DMS 273 (cell line): ENCODE measurements at regions not wholly inside any gene's neighbourhood (a gene's known extent, or its start where the extent isn't known, plus 50 kb on each side); places are given as distances from the start of the nearest gene placed in this dataset.
A peak's percentile ranks its signal among the peaks of the same experiment; 100 is the strongest.

Source experiments
- DNase-seq: peaks from one replicate; lab custom pipeline; 2025; ENCODE audit not compliant: unreplicated experiment; lab: John Stamatoyannopoulos, UW

DNA sequence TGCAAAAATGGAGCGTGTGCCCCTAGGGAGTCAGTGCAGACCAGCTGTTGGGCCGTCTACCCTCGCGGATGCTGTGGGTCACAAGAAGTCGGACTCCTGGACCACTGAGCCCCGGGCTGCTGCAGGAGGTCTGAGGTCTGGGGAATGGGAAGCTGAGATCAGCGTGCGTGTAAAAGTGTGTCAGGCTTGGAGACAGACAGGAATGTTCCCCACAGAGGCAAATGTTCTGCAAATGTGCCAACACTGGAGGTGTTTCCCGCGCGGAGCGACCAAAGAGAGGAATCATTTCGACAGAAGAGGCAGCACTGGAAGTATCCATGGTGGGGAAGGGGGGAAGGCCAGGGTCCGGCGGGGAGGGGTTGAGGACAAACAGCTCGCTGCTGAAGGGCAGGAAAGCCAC lies 643.8 kb upstream of the MGMT start:
- no peak for DNase-seq

DNA sequence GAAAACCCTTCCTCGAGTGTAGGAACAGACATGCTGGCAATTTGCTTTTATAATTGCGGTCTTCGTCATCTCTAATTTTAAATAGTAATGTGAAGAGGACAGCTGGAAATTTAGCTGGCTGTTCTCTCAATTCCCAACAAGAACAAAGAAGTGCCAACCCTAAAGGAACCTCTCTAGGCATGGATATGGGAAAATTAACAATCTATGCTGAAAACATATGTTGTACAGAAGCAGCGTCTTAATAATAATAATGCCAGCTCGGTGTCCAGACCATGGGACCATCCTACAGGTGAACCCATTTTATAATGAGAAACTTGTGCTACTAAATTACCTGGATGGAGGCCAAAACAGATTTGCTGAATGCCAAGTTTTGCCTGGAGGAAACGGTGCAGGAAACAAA lies 641.4 kb upstream of the MGMT start:
- DNase-seq, result peak; percentile 1

- DNase-seq, result no peak
Observed at GRCh38 chr10:128833671-128834070, 633.4 kb upstream of the MGMT start.

- no peak for DNase-seq
Observed at GRCh38 chr10:128835361-128835760, 631.7 kb upstream of the MGMT start.

- no peak for DNase-seq
Observed at GRCh38 chr10:128837478-128837877, 629.6 kb upstream of the MGMT start.

DNA sequence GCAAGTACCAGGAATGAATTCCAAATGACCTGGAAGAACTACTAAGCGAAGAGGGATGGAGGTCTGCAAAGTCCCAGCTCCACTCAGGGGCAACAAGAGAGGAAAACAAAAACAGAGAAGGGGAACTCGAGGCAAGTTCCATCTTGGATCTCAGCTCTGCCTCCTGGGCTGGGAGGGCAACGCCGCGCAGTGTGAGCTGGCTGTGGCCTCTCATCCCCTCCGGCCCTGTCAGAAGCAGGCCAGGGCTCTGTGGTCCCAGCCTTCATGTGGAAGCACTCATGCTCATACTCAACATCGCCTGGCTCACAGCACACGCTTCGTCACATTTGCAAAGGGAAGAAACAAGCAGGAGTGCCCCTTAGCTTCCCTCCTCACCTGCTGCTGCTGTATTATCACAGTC lies 627.9 kb upstream of the MGMT start:
- DNase-seq, result no peak

DNA sequence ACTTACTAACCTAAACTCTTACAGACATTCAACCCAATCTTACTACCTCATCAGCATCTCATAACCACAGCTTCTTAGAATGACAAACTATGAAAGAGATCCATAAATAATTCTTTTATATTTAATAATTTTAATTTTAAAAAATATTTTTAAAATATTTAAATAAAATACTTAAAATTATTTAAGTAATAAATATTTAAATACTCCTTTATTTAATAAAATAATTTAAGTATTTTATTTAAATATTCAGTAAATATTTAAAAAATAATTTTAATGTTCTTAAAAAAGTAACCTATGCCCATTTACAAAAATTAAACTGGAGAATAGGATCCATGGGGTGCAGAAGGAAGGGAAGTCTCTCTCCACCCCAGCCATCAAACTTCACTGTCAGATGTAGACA lies 627.3 kb upstream of the MGMT start:
- no peak for DNase-seq

GRCh38 chr10:128843972-128844371 lies 623.1 kb upstream of the MGMT start:
- DNase-seq, result peak; percentile 47

DNA sequence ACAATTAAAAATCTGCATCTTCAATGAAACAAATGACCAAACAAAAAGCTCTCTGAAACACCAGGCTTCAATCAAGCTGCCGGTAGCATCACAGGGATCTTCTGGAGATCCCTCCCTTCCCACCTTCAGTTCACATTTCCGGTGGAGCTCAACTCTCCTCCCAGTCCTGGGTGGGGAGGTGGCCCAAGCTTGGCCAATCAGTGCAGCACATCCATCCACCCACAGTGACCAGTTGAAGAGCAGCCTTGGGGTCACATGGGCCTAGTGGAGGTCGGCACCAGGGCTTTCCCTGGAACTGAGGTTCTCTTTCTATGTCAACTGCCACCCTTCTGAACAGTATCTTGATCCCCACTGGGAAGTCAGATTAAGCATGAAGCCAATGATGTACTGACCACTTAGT lies 620.1 kb upstream of the MGMT start:
- no peak for DNase-seq

DNA sequence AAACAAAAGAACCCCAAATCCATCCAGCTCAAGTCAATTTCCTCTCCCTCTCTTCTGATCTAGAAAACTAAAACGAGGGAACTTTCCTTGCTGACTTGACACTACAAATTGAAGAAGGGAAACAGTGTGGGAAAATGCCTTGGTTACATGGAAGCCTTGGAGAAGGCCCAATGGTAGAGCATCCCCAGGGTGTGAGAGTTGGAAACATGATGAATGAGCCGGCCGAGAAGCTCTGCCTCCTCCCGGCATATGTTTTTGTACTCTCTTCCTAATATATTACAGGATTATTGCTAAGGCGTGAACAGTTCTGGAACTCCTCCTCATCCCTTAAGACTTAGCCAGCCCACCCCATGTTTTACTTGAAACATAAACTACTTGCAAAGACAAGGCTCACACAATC lies 618.2 kb upstream of the MGMT start:
- DNase-seq, result no peak

DNA sequence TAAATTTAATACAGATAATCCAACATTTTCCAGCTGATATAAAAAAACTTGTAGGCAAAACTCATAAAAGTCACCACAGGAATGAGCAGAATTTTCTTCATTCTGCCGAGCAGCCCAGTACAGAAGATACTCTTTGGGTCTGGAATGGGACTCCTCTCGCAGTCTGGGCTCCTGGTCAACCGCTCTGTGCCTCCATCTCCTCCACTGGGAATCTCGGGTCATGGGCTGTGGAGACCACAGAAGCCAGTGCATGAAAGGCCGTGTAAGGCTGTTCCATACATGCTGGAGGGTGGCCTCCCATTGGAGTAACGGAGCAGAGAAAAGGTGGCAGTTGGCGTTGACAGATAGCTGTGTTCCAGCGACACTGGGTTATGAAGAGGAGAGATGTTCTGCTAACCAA lies 616.4 kb upstream of the MGMT start:
- DNase-seq, result no peak

- no peak for DNase-seq
Observed at GRCh38 chr10:128851281-128851680, 615.8 kb upstream of the MGMT start.

GRCh38 chr10:128851726-128852125 lies 615.3 kb upstream of the MGMT start:
- DNase-seq, result no peak

DNA sequence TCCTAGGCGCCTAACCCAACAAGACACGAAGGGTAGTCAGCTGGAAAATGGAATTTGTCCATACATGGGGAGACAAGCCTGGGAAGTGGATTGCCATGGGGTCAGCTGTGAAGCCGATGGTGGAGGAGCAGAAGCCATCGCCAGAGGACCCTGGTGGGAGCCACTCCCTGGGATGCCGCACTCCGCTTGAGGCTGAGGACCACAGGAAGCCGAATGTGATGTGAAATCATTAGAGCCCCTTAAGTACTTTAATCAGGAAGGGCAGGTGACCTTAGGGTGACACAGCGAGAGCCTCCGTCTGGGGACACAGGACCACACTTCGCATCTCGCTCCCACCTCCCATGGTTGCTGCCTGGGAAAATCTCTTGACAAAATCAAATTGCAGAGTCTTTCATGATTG lies 614.6 kb upstream of the MGMT start:
- no peak for DNase-seq

GRCh38 chr10:128852902-128853301 lies 614.1 kb upstream of the MGMT start:
- no peak for DNase-seq

- no peak for DNase-seq
Observed at GRCh38 chr10:128853537-128853936, 613.5 kb upstream of the MGMT start.

DNA sequence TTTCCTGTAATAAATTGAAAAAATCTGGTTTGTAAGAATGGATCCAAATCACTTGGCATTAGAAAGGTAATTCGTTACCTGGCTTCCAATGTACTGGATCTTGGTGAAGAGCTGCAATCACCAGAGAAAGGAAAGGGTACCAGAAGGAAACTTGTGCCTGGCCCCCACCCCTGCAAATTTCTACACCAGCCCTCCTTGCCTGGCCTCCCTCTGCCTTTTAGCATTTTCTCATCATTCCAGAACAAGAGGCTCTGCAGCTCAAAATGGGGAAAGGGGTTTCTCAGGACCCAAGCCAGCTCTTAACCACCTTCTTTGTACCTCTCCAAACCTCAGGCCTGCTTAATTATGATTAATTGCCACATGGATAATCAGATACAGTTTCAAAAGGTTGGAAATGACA lies 612.8 kb upstream of the MGMT start:
- no peak for DNase-seq

- peak; percentile 35 for DNase-seq
Observed at GRCh38 chr10:128854963-128855362, 612.1 kb upstream of the MGMT start.

DNA sequence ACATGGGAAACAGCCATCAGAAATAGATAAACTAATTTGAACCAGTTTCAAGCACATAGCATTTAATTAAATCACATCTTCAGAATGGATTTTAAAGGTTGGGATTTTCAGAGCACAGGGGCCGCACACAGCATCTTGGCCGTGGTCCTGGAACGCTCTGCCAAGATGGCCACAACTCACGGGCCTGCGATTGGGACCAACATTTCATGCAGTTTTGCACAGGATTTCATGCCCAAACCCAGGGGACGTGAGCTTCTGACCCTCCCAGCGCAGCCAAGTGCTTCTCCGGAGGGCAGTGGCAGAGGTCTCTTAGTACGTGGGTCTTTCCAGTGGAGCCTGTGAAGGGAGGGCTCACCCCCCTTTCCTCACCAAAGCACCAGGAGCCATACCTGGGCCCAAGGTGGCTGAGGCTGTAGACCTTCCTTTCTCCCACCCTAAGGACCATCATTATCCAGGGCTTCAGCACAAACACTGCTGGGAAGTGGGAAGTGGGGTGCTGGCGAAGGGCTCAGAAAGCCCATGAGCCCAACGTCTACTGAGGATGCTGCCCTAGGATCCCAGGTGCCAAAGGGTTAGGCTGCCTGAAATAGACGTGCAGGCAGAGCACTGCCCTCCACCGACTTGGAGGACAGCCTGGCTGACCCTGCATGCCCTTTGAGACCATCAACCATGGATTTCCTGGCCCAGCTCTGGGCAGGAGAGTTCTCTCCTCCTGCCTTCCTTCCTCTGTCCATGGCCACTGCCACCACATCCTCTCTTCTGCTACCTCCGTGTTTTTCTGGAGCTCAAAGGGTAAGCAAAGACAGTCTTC lies 611.2 kb upstream of the MGMT start:
- DNase-seq, result no peak

- peak; percentile 55 for DNase-seq
Observed at GRCh38 chr10:128859738-128860386, 607.2 kb upstream of the MGMT start.

- no peak for DNase-seq
Observed at GRCh38 chr10:128860574-128860973, 606.5 kb upstream of the MGMT start.

- DNase-seq, result no peak
Observed at GRCh38 chr10:128861018-128861901, 605.8 kb upstream of the MGMT start.
